NCI-H748 treated with DMSO at 0.1 percent for 48 hours (cell line): ENCODE measurements at regions not wholly inside any gene's neighbourhood (a gene's known extent, or its start where the extent isn't known, plus 50 kb on each side); places are given as distances from the start of the nearest gene placed in this dataset.
A peak's percentile ranks its signal among the peaks of the same experiment; 100 is the strongest.

ENCODE experiments used
- DNase-seq: peaks from one replicate; lab custom pipeline; 2025; lab: John Stamatoyannopoulos, UW

DNA sequence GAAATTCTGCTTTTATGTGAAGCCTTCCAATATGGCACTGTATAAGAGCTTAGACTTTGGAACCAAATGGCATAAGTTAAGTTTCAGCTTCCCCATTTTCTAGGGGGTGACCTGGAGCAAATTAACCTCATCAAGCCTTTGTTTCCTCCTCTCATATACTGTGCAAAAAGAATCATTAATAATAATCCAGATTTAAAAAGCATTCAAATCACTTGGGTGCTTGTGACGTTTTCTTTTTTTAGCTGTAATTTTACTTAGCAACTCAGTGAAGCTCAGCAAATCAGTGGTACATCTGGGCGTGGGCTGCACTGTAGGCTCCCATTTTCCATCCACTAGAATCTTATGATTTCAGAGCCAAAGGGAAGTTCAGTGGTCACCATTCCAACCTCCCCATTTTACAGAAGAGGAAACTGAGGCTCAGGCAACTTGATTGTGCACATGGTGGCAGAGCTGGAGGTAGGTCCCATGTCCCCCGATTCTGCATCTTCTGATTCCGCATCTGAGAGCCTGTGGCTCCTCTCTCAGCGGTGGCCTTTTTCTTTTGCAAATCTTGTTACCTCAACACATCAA is 131.2 kb downstream of the SNAPC1 start:
- no peak for DNase-seq

DNA sequence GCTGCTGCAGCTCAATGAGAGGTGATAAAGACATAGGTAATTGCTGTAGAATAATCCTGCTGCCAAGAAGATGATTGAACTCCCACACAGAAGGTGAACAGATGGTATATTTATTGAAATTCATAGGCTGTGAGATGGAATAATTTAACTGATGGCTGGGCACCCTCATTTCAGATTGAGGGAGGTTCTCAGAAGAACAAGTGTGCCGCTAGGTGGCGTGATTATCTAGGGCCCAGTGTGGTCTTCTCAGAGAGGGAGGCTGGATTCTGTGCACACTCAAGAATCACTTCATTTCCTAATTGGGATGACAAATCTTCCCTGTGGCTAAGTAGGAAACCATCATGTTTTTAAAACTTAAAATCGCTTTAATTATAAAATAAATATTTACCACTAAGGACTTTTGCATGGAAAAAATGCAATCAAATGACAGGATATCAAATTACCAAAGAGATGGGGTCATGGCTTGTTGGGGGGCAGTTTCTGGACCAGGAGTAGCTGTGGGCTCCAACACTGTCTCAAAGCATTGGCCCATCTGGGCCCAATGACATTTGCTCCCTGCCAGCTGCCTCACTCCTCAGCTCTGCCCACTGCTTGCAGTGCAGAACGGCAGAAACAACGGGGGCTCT is 132.3 kb downstream of the SNAPC1 start:
- DNase-seq: peak; percentile 69

DNA sequence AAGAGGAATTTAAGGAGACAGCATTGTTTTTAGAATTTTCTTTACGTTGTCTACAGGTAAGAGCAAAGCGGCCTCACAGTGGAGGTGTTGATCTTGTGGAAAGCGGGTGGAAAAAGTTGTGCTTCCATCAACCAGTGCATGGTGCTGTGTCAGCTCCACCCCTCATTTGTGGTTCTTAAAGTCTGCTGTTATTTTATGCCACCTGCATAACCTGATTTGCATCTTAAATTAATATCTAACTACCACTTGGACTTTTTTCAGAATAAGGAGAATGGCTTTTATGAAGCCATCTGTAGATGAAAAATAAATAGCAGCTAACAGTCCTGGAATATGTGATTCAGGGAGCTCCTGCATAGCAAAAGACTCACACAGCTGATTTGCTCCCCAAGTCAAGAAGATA is 135.1 kb downstream of the SNAPC1 start:
- DNase-seq: no peak

DNA sequence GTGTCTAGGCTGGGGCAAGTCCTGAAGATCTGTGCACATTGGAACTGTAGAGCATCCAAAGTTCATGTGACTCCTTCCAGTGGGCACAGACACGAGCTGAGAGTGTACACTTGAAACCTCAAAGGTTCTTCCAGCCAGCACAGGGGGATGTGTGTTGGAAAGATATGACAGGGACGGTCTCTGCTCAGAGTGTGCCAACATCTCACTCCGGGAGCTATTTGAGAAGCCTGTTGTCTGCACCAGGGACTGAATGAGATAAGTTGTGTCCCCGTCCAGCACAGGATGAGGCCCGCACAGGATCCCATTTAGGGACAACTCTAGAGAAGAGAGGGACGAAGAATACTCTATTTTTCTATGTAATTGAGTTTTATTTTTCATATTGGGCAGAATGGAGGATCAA is 136.3 kb downstream of the SNAPC1 start:
- DNase-seq: no peak

DNA sequence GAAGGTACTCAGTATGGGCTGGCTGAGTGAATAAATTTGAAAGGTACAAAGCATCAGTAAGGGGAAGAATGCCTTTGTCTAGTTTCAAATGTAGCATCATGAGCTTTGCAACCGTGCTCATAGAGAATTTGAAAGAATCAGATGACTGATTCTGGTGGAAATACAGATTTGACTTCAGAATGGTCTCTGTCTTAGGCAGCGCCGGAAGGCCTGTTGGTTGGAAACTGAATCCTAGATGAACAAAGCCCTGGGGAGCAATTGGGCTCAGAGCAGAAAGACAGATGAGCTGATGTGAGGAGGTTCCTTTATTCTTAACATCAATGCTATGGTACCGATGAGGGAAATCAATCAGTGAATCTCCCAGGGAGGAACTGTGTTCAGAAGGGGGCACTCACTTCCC is 137.3 kb downstream of the SNAPC1 start:
- DNase-seq: no peak

DNA sequence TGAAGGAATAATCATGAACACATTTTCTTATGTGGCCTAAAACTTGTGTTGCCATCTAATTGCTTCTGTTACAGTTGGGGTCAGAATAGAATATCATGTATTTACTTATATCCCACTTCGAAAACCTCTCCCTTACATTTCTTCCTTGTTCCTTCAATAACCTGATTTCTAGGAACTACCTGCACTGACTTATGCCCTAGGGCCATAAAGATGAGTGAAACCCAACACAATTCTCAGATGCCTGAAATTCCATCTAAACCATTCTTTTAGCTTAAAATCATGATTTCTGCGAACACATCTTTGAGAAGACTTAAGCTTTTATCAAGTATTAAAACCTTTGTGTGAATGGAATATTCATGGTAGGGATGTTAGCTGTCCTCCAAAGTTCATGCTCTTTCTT is 142.7 kb downstream of the SNAPC1 start:
- DNase-seq: no peak

DNA sequence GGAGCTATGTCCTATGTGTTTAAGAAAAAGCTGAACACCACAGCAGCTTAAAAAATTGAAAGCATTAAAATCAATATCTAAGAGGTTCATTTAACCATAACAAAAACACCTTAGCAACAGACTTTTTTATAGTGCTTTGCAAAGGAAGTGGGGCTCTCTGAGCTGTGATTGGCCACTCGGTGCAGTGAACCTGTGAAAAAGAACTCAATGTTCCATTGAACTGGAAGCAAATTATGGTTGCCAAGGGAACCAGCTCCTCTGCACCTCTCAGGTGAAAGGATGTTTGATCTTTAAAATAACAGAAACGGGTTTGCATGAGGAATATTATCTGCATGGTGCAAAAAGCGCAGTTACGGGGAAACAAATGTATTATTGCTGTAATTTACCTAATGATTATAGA is 149.4 kb downstream of the SNAPC1 start:
- DNase-seq: peak; percentile 57

DNA sequence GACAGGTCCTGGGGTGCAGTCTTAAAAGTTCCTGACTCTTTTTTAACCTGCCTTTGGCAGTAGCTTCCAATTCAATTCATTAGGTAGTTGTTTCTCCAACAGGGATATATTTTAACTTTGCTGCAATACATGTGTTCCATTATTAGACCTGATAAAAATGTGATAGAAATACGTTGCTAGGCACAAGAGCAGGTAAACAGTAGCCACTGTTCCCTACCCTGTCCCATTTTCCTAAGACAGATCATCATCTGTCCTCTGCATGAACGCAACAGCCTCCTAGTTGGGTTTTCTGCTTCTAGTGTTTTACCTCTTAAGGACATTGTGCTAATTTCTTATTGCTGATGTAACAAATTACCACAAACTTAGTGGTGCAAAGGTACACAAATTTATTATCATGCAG is 156.8 kb downstream of the SNAPC1 start:
- no peak for DNase-seq

DNA sequence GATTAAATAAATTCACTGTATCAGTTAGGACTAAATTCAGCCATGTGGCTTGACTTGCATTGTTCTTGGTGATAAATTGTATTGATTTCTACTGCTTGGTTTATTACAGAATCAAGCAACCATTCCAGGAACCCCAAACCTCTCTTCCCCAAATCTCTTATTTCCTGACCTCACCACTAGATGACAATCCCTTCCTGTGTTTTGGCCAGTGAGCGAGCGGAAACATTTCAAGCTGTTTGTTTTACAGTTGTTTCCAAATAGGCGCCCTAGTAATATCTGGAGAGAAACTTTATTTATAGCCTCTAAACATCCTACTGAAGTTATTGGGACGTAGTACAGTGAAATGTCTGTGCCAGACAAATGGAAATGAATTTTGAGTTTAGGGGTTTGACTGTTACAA is 161.1 kb downstream of the SNAPC1 start:
- DNase-seq: no peak

DNA sequence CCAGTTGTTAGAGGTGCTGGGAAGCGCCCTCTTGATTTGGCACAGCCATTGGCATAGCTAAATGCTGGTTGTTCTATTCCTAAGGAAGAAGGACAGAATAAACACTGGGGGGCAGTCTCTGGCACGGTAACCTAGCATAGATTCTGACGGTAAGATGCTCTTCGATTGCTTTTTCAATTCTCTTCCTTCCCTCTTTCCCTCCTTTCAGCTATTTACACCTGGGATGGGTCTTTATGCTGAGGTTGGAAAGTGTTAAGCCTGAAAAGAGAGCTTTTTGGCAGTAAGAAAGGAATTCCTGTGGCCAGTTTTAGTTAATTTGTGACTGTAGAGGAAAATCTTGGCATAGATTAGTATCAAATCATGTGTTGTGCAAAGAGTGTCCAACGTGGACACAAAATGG is 162.8 kb downstream of the SNAPC1 start:
- peak; percentile 47 for DNase-seq

DNA sequence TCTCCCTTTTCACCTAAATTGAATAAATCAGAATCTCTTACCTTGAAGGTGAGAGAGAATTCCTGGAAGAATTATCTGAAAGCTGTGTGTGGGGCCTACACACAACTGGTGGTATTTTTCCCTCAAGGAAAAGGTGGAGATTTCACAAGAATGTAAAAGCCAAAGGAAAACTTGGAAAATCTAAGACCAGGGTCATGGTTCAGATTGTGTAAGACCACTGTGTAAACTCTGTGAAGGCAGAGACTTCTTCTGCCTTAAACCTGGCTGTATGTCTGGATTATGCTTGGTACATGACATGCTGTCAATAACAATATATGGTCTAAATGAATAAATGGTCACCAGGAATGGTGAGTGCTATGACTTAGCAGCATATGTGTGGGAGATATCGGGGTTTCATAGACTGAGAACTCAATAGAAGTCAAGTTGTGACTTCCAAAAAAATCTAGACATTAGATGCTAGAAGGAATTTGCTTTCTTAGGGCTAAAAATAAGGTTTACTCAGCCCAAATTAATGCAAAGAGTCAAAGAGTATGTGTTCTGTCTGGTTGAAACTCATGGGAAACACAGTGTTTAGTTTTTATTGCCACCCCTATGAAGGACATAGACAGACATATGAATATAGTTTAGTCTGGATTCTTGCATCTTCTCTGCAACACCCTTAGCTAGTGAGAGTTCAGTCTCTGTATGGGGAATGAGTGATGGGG is 163.7 kb downstream of the SNAPC1 start:
- DNase-seq: no peak

DNA sequence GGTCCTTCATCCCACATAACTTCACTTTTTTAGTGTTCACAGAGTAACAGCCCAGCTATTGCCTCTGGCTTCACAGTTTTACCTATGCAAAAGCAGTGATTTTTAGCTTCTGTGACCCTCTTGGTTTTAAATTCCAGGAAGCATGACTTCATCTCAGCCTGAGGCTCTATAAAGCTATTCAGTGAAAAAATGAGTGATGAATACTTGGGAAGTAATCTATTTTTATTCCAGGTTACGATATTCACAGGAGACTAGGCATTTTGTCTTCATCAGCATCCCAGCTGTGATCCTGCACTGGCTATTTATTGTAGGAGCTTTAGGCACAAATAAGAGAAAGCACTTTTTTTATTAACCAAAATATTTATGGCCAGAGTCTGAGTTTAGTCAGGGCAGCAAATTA is 164.8 kb downstream of the SNAPC1 start:
- DNase-seq: no peak

DNA sequence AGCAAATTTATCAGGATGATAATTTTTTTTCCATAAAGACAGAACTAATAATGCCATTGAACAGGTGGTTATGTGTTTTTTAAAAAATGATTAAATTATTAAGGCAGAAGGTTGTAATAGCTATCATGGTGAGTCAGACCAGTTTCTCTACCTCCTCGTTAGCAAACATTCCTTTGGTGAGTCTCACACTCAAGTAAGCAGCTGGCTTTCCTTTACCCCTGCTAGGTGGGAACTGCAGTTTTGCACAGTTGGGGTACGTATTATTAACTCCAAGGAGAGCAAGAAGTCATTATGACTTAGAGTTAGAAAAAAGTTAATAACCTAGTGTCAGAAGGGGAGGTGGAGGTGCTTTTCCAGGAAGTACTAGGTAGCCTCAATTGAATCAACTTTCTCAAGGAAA is 165.3 kb downstream of the SNAPC1 start:
- DNase-seq: no peak

DNA sequence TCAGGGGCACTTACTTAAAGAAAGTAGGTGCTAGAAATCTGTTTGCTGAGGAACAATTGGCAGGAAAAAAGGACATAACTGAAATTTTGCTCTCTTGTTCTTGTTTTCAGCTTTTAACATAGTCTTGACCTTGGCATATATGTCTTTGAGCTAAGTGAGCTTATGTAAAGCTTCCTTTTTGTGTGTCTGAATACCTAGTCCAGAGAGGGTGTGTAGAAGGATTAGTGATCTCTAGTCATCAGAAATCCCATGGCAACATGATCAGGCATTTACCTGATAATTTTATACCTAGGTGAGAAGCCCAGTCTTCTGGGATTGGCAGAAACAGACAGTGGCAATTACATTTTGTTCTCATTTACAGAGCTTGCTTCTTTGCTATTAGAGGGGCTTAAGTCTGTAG is 166.1 kb downstream of the SNAPC1 start:
- no peak for DNase-seq

DNA sequence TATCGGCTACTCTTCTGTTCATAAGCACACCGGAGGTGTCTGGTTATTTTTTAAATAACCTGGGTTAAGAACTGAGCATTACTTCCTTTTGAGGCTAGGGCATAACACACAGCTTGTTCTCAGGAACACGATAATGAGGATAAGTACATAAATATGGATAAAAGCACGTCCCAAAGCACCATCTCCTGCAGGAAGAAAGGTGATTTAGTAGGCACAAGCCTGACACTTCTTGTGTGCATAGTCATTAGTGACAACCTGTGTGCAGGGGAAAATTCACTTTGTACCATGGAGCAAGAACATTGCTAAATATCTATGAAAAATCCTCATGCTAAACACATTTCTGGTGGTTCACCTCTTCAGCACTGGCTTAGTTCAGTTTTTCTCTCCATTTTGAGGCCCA is 166.5 kb downstream of the SNAPC1 start:
- no peak for DNase-seq

DNA sequence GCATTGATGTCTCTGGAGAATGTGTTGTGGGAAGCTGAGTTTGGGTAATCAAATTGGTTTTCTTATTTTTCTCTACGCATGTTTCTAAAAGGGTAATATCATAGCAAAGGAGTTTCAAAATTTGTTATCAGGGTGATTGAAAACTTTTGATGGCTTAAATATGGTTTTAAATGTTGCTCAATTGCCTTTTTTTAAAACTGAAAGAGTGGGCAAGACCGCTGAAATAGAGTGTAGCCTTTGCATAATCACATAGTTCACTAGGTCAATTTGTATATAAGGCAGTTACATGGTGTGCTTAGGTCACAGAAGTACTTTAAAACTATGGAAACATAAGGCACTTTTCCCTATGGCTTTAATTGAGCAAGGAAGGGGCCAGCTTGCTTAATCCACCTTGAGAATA is 167.4 kb downstream of the SNAPC1 start:
- DNase-seq: no peak

DNA sequence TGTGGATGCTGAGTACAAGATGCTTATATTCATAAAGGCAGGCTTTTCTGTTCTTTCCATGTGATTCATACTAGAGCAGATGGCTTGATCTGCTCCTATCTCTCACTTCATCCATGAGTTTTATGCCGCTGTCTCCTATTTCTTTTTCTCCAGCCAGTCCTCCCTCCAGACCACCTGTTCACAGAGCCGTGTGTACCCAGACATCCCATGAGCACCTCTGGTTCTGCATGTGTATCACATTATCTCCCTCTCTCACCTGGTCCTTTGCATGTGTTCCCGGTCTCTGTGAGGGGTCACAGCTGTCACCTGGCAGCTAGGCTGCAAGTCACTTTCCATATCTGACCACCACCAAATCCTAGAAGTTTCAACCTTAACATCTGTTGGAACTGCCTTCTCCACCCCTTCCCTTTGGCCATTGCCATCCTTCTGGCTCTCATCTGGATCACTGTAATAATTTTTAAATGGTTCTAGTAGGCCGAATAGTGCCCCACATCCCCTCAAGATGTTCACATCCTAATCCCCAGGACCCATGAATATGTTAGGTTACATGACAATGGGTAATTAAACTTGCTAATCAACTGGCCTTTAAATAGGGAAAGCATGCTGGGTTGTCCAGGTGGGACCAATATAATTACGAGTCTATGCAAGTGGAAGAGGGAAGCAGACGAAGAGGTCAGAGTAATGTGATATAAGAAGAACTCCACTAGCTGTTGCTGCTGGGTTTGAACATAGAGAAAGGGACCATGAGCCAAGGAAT is 168.1 kb downstream of the SNAPC1 start:
- DNase-seq: no peak

DNA sequence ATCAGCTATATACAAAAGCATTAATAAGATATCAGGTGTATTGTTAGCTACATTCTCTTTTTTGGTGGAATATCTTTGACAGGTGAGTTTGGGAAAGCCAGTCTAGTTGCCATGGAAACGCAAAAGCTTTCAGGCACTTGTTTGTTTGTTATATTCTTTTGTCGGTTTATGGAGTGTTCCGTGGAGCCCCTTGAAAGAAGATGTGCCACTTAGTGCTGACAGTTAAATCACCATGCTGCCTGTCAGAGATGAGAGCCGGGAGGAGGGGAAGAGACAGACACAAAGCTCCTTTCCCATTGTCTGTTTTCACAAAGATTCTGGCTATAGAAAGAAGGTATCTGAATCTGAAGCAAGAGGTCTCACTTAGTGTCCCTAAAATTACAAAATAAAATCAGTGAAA is 170.8 kb downstream of the SNAPC1 start:
- DNase-seq: peak; percentile 42

DNA sequence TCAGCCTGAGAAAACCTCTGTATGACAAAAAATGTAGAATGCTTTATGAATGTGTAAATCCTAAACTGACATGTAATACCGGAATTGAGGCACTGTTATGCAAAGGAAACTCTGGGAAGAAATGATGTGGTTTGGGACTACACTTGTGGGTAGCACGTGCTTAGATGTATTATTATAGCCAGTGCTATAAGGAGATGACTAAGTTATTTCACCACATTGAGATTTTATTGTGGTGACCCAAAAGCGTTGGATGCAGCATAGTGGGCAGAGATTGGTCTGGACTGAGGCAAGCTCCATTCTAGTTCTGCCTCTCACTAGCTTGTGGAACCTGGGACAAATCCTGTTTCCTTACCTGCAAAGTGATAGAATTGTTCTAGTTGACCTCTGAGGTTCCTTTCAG is 172.2 kb downstream of the SNAPC1 start:
- DNase-seq: no peak

DNA sequence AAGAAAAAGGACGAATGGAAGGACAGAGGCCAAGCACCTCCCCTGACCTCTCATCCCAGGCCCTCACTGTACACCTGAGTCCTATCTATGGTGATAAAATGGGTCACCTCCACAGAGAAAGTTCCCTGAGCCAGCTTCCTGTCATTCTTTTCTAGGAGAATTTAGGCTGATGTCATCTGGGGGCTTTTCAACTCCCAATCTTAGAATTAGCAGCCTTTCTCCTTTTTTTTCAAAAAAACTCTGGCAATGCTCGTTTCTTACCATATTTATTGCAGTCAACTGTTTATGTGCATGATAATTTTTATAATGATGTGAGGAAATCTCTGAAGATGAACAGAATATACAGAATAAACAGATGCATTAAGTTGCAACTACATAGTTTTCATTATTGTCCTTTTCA is 177.6 kb downstream of the SNAPC1 start:
- DNase-seq: no peak

DNA sequence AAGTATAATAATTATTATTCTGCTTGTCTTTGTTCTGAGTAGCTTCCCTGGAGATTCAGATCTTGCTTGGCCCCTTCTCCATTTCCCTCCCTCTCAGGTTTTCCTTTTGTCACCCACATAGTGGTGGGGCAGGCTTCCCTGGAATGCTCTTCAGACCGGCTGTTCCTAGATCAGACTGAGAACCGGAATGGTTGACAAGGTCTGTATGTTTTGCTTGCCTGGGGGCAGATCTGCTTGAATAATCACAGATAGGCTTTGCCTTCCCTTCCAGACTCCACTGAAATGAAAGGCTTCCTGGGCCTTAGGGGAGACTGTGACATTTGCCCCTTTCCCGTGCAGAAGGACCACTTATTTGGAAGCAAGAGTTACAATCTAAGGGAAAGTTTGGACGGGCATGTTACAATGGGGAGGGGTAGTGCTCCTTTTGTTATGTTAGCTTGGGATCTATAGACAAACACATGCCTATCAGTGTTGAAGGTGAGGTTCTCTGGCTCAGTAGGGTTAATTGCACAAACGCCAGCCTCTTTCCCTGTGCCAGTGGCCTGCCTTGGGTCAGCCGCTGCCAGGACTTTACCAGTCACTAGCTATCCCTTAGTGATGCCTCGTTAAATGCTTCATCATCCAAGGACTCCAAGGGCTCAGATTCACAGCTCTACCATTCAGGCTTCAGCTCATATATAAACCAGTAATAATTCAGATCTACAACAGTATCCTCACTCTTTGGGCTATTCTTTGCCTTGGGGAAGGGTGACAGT is 178.6 kb downstream of the SNAPC1 start:
- DNase-seq: no peak

DNA sequence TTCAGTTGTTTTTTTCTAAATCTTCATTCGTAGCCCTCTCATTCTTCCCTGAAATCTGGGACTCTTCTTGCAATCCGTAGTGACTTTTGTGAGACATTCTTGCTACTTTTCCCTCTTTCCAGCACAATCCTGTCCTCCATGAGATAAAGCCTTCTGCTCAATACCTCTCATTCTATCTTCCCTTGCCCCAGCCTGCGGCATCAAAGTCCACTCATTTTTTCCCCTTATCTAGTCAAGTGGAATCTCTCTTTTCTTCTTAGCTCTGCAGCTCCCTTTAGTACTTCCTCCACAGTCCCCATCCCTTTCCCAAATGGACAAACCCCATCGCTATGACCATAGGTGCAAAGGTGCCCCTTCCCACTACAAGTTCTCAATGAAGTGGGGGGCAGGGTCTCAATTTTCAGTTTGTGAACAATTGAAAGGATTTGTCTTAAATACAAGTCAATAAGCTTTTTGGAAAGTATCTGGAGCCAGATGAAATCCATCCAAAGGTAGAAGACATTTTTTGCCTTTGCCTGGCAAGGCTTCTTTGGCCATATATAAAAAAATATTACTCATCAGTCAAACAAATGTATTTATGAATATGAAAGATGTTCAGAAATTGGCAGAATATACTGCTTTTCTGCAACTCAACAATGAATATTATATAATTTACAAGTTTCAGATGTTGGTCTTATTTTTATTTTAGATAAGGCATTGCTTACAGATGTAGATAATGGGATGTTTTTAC is 179.4 kb downstream of the SNAPC1 start:
- no peak for DNase-seq
